GM20431 (cell line): ENCODE measurements at regions not wholly inside any gene's neighbourhood (a gene's known extent, or its start where the extent isn't known, plus 50 kb on each side); places are given as distances from the start of the nearest gene placed in this dataset.
"Not testable (repeated sequence)": the region's sequence is repeated elsewhere in the genome, so short reads cannot be mapped to it uniquely, and the experiment has no call there.

ENCODE experiments used
- in situ Hi-C: fragments of 300-500 bp; cut with MseI, MboI; formaldehyde crosslinking; loops from one replicate; pipeline ENCODE4 v1.15.0; 2020; ENCODE audit warnings: low sequenced_read_pairs; ENCODE audit not compliant: unreplicated experiment

DNA sequence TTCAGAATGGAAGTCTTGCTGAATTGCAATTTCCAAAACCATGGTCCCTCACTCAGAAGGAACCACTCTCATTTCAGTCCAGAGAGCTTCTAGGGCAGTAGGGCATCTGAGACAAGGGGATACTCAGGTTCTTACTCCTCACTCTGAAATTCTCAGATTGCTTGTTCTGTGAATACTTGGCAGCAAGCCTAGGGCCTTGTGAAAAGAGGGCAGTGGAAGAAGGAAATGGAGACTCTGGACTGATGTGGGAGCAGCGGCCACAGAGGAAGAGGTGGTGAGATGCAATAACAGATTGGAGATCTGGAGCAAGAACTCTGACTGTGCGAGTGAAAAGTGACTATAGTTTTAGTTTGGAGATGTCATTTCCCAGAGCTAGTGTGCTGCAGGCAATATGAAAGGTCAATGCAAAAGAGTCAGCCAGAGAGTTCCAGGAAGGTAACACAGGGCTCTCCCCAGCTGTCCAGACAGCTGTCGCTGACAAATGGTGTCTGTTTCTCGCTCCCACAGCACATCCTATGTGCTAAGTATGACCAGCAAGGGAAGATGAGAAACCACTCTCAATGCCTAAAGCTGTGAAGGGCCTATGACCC, 291.6 kb upstream of the KIAA1217 start:
- in situ Hi-C loops, result no loop called here

GRCh38 chr10:23918090-23918723, 290.7 kb upstream of the KIAA1217 start:
- in situ Hi-C loops, result no loop called here

DNA sequence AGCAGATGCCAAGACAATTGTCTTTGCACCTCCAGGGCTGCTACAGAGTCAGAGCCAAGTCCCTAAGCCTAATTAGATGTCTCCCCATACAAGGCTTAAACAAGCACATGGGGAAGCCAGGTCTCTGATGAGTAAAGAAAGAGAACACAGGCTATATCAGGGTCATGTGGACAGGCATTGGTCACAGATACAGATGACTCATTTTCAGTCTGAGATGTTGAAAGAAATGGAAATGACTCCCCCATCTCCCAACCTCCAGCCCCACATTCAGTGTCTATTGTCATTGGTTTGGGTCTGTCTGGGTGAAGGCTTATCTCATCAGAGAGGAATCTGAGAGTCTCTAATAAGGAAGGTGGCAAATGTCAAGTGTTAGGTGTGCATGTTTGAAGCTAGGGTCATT, 290.1 kb upstream of the KIAA1217 start:
- in situ Hi-C loops, result no loop called here

DNA sequence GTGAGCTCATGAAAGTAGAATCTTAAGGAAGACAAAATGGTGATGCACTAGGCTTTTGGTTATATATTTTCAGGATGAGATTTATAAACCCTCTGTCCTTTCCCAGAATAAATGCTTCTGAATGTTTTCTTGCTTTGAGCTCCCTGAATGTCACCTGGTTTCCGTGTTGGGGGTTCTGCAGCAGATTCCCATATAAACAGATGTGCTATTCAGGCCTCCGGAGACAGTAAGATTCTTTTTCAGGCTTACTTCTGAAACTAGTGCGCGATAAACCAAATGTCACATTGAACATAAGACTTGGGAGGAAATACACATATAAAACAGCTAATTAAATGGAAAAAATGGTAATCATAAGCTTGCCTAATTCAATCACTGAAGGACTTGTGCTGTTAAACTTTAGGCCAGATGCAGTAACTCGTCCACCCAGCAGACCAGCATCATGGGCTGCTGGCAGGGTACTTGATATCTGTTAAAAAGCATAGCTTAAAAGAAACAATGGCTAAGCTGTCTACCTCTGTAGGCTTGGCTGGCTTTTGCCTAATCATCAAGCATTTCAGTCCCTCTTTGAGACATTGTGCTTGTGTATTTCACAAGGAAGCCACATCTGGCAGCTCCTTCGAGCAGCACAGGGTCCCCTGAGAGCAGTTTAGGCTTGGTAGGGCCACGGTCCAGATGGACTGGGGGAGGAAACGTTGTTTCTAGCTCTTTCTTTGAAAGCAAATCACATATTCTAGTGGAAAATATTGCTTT, 281.2 kb upstream of the KIAA1217 start:
- in situ Hi-C loops, result no loop called here

- in situ Hi-C loops, result not testable (repeated sequence)
Observed at GRCh38 chr10:23934023-23934422, 274.9 kb upstream of the KIAA1217 start.

DNA sequence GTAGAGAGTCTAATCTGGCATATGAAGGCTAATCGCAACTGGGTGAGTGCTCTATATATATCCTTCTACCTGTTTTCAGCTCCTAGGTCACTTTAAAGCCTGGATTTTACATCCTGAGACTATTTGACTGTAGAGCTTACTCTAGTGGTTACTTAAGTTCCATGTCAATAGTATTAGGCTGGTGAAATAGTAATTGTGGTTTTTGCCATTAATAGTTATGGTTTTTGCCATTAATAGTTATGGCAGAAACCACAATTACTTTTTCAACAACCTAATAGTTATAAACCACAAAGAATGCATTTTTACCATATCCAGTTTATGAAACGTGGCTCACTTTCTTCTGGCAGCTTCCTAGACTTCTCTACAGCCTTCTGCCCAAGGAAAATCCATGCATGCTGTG, 263.1 kb upstream of the KIAA1217 start:
- in situ Hi-C loops, result no loop called here

- in situ Hi-C loops, result no loop called here
Observed at GRCh38 chr10:23951841-23952240, 257.1 kb upstream of the KIAA1217 start.

GRCh38 chr10:23955456-23956225, 253.3 kb upstream of the KIAA1217 start:
- in situ Hi-C loops, result no loop called here

GRCh38 chr10:23965123-23965522, 243.8 kb upstream of the KIAA1217 start:
- in situ Hi-C loops, result no loop called here

- in situ Hi-C loops, result no loop called here
Observed at GRCh38 chr10:23965880-23966279, 243.1 kb upstream of the KIAA1217 start.

- in situ Hi-C loops, result no loop called here
Observed at GRCh38 chr10:23966504-23967051, 242.4 kb upstream of the KIAA1217 start.

DNA sequence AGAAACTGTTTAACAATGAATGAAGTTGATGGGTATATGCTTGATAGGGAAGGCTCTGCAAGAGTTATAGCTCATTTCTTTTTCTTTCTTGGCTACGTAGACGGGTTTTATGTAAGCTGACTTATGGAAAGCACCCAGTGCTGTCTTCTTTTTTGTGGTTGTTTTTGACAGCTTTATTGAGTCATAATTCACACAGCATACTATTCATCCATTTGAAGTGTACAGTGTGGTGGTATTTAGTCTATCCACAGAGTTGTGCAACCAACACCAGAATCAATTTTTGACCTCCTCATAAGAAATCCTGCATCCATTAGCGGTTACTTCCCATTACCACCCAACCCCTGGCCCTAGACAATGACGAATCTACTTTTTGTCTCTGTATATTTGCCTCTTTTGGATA, 240.6 kb upstream of the KIAA1217 start:
- in situ Hi-C loops, result no loop called here

- in situ Hi-C loops, result no loop called here
Observed at GRCh38 chr10:23974746-23975272, 234.1 kb upstream of the KIAA1217 start.

DNA sequence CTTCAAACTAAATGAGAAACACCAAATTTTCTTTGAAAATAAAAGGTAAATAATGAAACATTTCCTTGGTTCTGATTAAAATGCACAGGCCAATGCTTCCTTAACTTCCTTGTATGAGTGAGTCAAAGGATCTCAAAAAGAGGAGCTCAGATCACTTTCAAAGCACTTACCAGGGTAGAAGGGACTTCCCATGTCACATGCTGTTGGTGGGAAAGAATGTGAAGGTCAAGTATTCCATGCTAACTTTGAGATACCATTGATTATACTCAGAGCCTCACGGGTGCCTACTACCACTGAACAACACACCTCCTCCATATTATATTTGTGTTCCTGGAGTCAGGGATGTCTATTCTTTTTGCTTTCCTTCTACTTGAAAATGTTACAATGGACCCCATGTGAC, 233.5 kb upstream of the KIAA1217 start:
- in situ Hi-C loops, result no loop called here

GRCh38 chr10:23976275-23976674, 232.7 kb upstream of the KIAA1217 start:
- in situ Hi-C loops, result no loop called here

- in situ Hi-C loops, result no loop called here
Observed at GRCh38 chr10:23978317-23978716, 230.6 kb upstream of the KIAA1217 start.

- in situ Hi-C loops, result no loop called here
Observed at GRCh38 chr10:23980094-23980493, 228.8 kb upstream of the KIAA1217 start.

- in situ Hi-C loops, result no loop called here
Observed at GRCh38 chr10:23981520-23982309, 227.2 kb upstream of the KIAA1217 start.

GRCh38 chr10:23984405-23984804, 224.5 kb upstream of the KIAA1217 start:
- in situ Hi-C loops, result not testable (repeated sequence)
